AG08395 (cell line): ENCODE measurements at regions not wholly inside any gene's neighbourhood (a gene's known extent, or its start where the extent isn't known, plus 50 kb on each side); places are given as distances from the start of the nearest gene placed in this dataset.
A peak's percentile ranks its signal among the peaks of the same experiment; 100 is the strongest.
"Not testable (repeated sequence)": the region's sequence is repeated elsewhere in the genome, so short reads cannot be mapped to it uniquely, and the experiment has no call there.

ENCODE experiments used
- DNase-seq: peaks from one replicate; pipeline ENCODE4 v3.0.0; 2012; ENCODE audit warnings: mixed read lengths, low spot score

GRCh38 chr6:81340946-81341345, 411.5 kb downstream of the TENT5A start:
- no peak for DNase-seq

DNA sequence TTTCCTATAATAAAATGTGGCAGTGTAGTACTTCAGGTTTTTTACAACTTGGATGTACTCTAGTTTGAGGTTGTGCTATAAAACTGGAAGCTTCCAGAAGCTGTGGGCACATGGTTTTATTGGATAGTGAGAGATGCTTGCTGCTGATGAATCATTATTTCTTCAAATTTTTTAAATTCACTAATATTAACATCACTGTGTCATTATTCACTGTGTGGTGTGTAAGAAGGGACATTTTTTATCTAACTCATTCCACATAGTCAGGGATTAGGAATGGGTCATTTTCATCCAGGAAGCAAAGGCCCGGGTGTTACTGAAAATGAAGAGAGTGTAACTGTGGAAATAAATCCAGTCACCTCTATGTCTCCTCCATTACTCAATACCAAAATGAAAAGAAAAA, 421.0 kb downstream of the TENT5A start:
- DNase-seq, result peak; percentile 61

GRCh38 chr6:81328700-81329099, 423.8 kb downstream of the TENT5A start:
- no peak for DNase-seq

- peak; percentile 32 for DNase-seq
Observed at GRCh38 chr6:81326881-81327561, 425.5 kb downstream of the TENT5A start.

DNA sequence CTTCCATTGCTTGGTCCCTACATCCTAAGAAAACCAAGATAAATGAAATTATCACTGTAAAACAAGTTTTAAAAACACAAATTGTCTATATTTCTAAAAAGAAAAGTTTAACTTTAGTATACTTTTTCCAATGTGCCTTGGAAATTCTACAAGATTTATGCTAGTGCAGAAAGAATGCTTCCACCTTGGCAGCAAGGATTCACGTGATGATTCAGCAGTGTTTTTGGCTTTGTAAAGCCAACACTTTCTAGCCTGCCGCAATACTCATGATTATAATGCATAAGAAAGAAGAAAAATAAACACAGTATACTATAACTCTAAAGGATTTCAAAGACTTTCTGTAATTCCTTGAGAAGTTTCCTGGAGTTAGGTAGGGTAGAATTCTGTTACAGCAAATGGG, 442.7 kb downstream of the TENT5A start:
- no peak for DNase-seq

DNA sequence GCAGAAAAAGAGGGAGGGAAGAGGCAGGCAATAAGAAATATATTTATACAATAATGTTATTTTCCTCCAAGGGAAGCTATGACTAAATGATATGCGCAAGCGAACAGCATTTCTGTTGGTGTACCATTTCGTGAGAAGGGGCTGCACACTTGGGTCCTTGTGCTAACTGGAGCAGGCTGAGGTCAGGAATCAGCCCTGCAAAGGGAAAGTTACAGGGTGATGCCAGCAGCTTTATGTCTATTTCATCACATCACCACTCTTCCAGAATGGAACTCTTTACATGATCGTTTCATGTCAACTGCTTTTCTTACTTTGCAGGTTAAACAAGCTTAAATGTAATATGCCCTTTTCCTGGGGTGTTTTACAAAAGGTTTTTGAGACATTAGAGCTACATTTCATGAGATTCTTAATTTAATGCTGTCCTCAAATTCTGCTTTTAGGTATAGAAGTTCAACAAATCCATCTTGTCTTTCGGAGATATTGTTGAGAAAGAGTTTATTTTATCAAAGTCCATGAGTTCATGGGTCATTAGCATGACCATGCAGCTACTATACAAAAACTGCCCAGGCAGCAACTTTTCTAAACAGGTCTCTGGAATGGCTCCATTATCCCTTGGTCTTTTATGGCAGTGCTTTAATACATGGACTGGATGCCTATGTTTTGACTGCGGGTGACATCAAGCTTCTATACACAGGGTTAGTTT, 443.8 kb downstream of the TENT5A start:
- DNase-seq, result no peak

DNA sequence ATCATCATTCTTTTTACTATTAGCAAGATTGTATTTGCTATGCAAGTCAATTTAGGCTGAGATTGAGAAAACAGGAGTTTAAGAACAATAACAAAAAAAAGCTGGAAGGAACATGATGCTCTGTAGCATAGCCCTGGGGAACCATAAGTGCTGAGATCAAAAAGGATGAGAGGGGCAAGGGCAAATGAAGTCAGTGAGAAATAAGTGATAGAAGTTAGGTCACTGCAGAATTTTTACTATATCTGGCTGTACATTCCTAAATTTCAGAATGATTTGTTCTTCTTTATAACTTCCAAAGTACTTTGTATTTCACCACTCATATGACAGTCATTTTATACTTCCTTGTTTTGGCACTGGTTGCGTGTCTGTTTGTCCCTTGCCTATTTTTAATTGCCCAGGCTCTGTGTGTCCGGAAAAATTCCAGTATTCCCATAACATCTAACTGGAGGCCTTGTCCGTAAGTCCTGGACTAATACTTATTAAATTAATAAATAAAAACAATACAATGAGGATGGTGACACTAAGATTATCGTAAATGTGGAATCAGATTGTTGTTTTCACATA, 444.7 kb downstream of the TENT5A start:
- no peak for DNase-seq

DNA sequence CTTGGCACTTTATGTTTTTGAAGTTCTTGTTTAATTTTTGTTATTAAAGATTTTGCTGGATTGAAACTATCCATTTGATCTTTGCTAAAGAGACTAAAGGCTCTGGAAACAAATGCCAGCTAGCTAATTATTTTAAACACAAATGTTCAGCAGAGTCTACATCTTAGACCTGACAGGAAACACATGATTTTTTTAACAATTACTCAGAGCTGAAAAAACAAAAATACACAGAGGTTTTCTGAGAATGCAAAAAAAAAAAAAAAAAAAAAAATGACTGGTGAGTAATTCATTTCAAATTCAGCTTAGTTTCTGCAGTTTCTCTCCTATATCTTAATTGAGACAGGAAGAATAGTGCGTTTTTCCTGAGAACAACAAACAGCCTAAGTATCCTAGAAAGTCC, 448.0 kb downstream of the TENT5A start:
- no peak for DNase-seq

GRCh38 chr6:81300961-81301360, 451.5 kb downstream of the TENT5A start:
- DNase-seq, result no peak

GRCh38 chr6:81298751-81299150, 453.7 kb downstream of the TENT5A start:
- no peak for DNase-seq

- DNase-seq, result no peak
Observed at GRCh38 chr6:81295310-81295709, 457.2 kb downstream of the TENT5A start.

GRCh38 chr6:81293896-81294295, 458.6 kb downstream of the TENT5A start:
- DNase-seq, result no peak

DNA sequence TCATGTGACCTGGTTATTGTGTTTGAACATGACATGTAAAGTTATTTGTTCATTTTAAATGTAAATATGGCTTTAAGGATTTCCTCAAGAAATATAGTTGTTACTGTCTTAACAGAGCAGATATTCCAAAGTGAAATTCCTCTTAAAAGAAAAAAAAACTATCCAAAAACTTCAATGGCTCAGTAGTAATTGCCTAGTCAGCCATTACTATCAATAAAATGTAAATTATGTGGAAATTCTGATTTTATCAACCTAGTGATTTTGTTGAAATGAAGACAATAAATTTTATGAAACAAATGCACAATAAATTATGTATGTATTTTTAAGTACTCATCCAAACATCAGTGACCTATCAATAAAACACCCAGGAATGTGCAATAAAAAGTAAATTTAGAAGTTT, 463.3 kb downstream of the TENT5A start:
- DNase-seq, result no peak

DNA sequence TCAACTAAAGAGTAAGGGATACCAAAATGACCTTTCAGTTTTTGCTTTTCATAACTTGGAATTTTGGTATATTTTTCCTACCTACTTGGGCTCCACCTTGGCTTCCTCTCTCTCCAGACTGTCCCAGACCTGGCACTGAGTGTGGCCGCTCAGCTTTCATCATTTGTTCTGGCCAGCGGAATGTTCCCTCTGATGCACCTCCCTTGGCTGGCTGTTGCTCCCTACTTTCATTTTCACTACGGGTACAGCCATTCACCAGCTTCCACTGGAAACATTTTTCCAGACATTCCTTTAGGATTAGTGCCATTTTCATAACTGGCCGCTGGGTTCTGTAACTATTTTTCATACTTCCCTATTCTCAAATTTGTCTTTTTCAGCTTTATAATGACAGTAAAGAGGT, 487.4 kb downstream of the TENT5A start:
- peak; percentile 72 for DNase-seq

GRCh38 chr6:81263531-81264168, 488.8 kb downstream of the TENT5A start:
- no peak for DNase-seq

DNA sequence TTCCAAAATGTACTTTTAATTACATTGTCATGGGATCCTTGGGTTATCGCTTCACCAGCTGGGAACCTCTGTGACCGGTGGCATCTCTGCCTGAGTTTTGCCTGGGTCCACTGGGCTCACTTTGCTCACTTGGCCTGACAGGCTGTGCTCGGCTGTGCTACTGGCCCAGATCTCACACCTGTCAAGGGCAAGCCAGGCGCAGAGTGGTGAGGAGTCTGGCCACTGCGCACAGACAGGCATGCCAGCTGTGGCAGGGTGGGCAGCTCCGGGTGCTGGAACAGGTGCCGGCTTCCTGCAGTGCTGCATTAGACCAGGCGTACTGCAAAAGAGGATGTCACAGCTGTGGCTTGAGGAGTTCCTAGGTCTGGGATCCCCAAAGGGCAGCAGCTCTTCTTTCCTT, 489.8 kb downstream of the TENT5A start:
- DNase-seq, result no peak

- not testable (repeated sequence) for DNase-seq
Observed at GRCh38 chr6:81256223-81256622, 496.3 kb downstream of the TENT5A start.

DNA sequence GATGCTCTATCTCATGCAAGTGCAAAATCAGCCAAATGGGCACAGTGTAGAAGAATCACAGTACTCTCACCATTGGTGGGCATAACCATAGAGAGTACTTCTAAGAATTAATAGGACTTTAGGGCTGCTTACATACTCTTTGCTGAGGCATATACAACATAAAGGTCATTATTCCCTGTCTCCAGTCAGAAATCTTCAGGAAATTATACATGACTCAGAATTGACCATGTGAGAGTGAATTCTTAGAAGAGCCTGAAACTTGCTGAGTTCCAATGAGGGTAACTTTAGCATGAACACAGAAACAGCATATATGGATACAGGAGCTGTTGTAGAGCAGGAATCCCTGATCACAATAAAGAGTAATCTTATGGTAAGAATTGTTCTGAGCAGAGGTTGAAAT, 498.7 kb downstream of the TENT5A start:
- no peak for DNase-seq

DNA sequence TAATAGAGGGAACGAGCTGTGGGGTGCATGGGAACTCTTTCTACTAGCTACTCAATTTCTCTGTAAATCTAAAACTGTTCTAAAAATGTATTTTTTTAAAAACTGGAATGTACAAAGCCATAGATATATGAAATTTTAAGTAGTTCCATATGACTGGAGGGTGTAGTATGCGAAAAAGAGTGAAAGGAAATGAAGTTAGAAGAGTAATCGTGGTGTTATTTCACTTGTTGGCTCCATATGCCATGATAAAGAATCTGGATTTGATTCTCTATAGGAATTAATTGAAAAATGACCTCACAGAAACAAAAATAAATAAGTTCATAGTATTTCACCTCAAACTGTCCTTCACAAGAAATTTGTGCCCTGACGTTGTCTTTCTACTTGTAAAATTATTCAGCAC, 500.2 kb downstream of the TENT5A start:
- DNase-seq, result no peak

GRCh38 chr6:81246200-81246599, 506.3 kb downstream of the TENT5A start:
- no peak for DNase-seq

GRCh38 chr6:81242624-81243023, 509.9 kb downstream of the TENT5A start:
- no peak for DNase-seq

- peak; percentile 23 for DNase-seq
Observed at GRCh38 chr6:81241126-81242041, 511.1 kb downstream of the TENT5A start.
